NOMO-1 (cell line): ENCODE measurements at regions not wholly inside any gene's neighbourhood (a gene's known extent, or its start where the extent isn't known, plus 50 kb on each side); places are given as distances from the start of the nearest gene placed in this dataset.

Source experiments
- DNase-seq, 2 experiments: peaks; one replicate each; lab custom pipeline; 2025; ENCODE audit not compliant: unreplicated experiment in 2 of 2; lab: John Stamatoyannopoulos, UW

- no peak for DNase-seq
These were observed 380.8 kb upstream of the TMEM132C start for GRCh38 chr12:127885954-127886750.

- DNase-seq, result no peak
These were observed 380.1 kb upstream of the TMEM132C start for GRCh38 chr12:127886827-127887226.

GRCh38 chr12:127888943-127889719 is 377.8 kb upstream of the TMEM132C start:
- no peak for DNase-seq

GRCh38 chr12:127893895-127894609 is 372.9 kb upstream of the TMEM132C start:
- no peak for DNase-seq

- no peak for DNase-seq
These were observed 370.3 kb upstream of the TMEM132C start for GRCh38 chr12:127896661-127897060.

GRCh38 chr12:127898616-127899015 is 368.4 kb upstream of the TMEM132C start:
- DNase-seq, result no peak

- no peak for DNase-seq
These were observed 367.0 kb upstream of the TMEM132C start for GRCh38 chr12:127899971-127900370.

- DNase-seq, result no peak
These were observed 366.6 kb upstream of the TMEM132C start for GRCh38 chr12:127900386-127900785.

- no peak for DNase-seq
These were observed 363.8 kb upstream of the TMEM132C start for GRCh38 chr12:127903146-127903545.

GRCh38 chr12:127909041-127909440 is 357.9 kb upstream of the TMEM132C start:
- DNase-seq, result no peak

- DNase-seq, result no peak
These were observed 355.7 kb upstream of the TMEM132C start for GRCh38 chr12:127911291-127911690.

- no peak for DNase-seq
These were observed 354.8 kb upstream of the TMEM132C start for GRCh38 chr12:127912035-127912665.

- no peak for DNase-seq
These were observed 343.5 kb upstream of the TMEM132C start for GRCh38 chr12:127923501-127923900.

GRCh38 chr12:127925971-127926370 is 341.0 kb upstream of the TMEM132C start:
- no peak for DNase-seq

GRCh38 chr12:127928178-127928577 is 338.8 kb upstream of the TMEM132C start:
- DNase-seq, result no peak

GRCh38 chr12:127928615-127929571 is 338.1 kb upstream of the TMEM132C start:
- DNase-seq, result no peak

GRCh38 chr12:127930122-127930521 is 336.8 kb upstream of the TMEM132C start:
- DNase-seq, result no peak

GRCh38 chr12:127934409-127934808 is 332.6 kb upstream of the TMEM132C start:
- DNase-seq, result no peak

GRCh38 chr12:127936463-127936862 is 330.5 kb upstream of the TMEM132C start:
- no peak for DNase-seq

- DNase-seq, result no peak
These were observed 325.6 kb upstream of the TMEM132C start for GRCh38 chr12:127941332-127941731.
